Lower leg skin (tissue), 3 donors: ENCODE measurements at regions not wholly inside any gene's neighbourhood (a gene's known extent, or its start where the extent isn't known, plus 50 kb on each side); places are given as distances from the start of the nearest gene placed in this dataset.

Source experiments
- POLR2A ChIP-seq, 2 donors: fragments of 450-650 bp; IDR thresholded peaks; one replicate each; pipeline ENCODE4 v1.6.1; 2016 to 2017; ENCODE audit warnings: antibody characterized with exemption in 2 of 2, mild to moderate bottlenecking in 1 of 2, moderate library complexity in 1 of 2
- TF ChIP-seq, protein P1 (sequence below), 3 donors: fragments of 450-650 bp; IDR thresholded peaks; one replicate each; pipeline ENCODE4 v1.5.1; 2016; ENCODE audit warnings: antibody characterized with exemption in 3 of 3, mild to moderate bottlenecking in 3 of 3, moderate library complexity in 2 of 3

DNA sequence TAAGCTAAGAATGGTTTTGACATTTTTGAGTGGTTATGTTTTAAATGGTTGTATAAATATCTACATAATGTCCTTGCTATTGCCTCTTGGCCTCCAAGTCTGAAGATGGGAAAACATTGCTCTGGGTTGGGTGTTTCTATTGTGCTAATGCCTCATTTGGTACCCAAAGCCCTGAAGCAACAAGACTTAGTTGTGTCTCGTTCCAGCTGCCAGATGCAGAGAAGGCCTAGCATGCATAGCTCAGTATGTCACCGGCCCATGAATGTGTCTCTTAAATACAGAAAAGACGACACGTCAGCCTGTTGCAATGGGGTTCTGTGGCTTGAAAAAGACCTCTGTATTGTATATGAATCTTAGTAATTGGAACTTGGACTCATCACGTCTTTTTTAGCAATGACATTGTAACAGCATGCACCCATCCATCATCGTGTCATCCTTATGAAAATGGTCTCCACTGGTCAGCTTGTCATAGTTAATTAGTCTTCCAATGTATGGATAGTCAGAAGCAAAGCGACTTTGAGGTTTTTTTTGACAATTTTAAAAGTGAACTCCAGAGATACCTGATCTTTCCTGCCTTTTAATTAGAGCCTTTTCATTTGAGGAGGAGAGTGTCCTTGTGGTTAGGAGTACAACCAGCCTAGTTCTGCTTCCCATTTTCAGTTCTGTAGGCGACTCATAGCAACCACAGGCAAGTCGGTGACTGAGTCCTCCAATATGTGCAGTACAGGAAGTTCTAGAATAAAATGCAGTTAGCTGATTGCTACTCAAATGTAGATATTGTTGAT lies 126.4 kb upstream of the GATB start:
- TF ChIP-seq, protein P1, sequence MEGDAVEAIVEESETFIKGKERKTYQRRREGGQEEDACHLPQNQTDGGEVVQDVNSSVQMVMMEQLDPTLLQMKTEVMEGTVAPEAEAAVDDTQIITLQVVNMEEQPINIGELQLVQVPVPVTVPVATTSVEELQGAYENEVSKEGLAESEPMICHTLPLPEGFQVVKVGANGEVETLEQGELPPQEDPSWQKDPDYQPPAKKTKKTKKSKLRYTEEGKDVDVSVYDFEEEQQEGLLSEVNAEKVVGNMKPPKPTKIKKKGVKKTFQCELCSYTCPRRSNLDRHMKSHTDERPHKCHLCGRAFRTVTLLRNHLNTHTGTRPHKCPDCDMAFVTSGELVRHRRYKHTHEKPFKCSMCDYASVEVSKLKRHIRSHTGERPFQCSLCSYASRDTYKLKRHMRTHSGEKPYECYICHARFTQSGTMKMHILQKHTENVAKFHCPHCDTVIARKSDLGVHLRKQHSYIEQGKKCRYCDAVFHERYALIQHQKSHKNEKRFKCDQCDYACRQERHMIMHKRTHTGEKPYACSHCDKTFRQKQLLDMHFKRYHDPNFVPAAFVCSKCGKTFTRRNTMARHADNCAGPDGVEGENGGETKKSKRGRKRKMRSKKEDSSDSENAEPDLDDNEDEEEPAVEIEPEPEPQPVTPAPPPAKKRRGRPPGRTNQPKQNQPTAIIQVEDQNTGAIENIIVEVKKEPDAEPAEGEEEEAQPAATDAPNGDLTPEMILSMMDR (IDR thresholded peaks at IDR 0.05): no peak
- TF ChIP-seq POLR2A (IDR thresholded peaks at IDR 0.05): no peak
